Lower lobe of right lung (tissue), 2 donors: ENCODE measurements at regions not wholly inside any gene's neighbourhood (a gene's known extent, or its start where the extent isn't known, plus 50 kb on each side); places are given as distances from the start of the nearest gene placed in this dataset.
"Not testable (repeated sequence)": the region's sequence is repeated elsewhere in the genome, so short reads cannot be mapped to it uniquely, and the experiment has no call there.

ENCODE experiments used
- ATAC-seq, 2 donors: fragments of 200-7000 bp; cut with Tn5 transposase; one replicate each; pipeline ENCODE4 v1.9.1; 2020 to 2022; ENCODE audit warnings: mild to moderate bottlenecking in 2 of 2, moderate library complexity in 2 of 2
- DNase-seq: peaks from one replicate; pipeline ENCODE4 v3.0.0-alpha.2; 2020
- H3K27ac ChIP-seq: fragments of 200-600 bp; one replicate; pipeline ENCODE4 v1.8.0; 2022
- H3K27me3 ChIP-seq: fragments of 200-600 bp; one replicate; pipeline ENCODE4 v1.8.0; 2022; ENCODE audit warnings: low read depth
- H3K36me3 ChIP-seq: fragments of 200-600 bp; one replicate; pipeline ENCODE4 v1.8.0; 2022; ENCODE audit warnings: mild to moderate bottlenecking
- H3K4me1 ChIP-seq: fragments of 200-600 bp; one replicate; pipeline ENCODE4 v1.8.0; 2022
- H3K4me3 ChIP-seq: fragments of 200-600 bp; one replicate; pipeline ENCODE4 v1.8.0; 2022; ENCODE audit warnings: mild to moderate bottlenecking
- H3K9me3 ChIP-seq: fragments of 200-600 bp; one replicate; pipeline ENCODE4 v1.8.0; 2022
- CTCF ChIP-seq: fragments of 200-600 bp; IDR thresholded peaks from one replicate; pipeline ENCODE4 v1.8.0; 2022; ENCODE audit warnings: antibody characterized with exemption, mild to moderate bottlenecking
- intact Hi-C: fragments of 100-400 bp; cut with DNase I; formaldehyde crosslinking; loops from one replicate; pipeline ENCODE4 v1.11.0; 2022
- donor health status: DM: no; HTN: yes; CAD: no; lungs with severe emphysema.

DNA sequence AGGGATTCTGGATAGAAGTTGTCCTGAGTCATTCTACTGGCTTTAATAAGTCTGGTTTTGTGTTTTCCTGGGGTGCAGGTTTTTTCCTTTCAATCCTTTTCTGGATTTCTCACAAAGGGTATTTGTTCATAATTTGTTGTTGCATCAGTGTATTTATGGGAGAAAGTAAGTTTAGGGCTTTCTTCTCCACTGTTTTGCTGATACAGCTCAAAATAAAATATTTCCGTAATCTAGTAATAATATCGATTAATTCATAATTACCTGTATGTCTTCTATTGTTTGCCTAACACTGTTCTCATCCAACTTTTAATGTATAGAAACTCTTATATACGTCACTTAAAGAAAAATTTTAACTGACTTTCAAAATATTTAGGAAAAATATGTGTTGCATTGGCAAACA lies 728.2 kb downstream of the LUZP2 start:
- TF ChIP-seq CTCF: no peak
- Histone ChIP-seq H3K27me3 (no peaks in the 10 kb centered on the region), H3K36me3 (no peaks in the 10 kb centered on the region), H3K4me1 (no peaks in the 10 kb centered on the region), H3K4me3 (no peak overlapping the region), H3K9me3 (no peaks in the 10 kb centered on the region), H3K27ac (no peak overlapping the region)
- ATAC-seq: no peak
- intact Hi-C loops: no loop called here
- no peak for DNase-seq

DNA sequence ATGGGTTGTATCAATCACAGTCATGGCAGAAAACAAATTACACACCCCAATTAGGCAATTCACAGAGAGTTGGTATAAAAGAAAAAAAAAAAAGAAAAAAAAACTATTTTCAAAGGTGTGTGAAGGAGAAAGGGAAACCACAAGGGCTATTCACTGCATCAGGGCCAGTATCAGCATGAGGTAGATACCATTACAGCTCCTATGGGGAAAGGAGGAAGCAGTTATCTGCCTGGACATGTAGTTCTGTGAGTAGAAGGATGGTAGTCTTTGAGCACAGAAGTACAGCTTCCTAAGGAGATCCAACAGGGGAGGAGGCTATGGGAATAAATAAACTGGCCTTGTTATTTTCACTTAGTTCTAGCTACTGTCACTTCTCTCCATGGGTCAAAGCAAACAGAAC lies 746.1 kb downstream of the LUZP2 start:
- Histone ChIP-seq H3K4me1 (no peaks in the 10 kb centered on the region), H3K27me3 (no peaks in the 10 kb centered on the region)
- intact Hi-C loops: no loop called here

GRCh38 chr11:25244126-25244525 lies 747.3 kb downstream of the LUZP2 start:
- DNase-seq: no peak
- no peak for TF ChIP-seq CTCF
- ATAC-seq: no peak
- Histone ChIP-seq H3K36me3 (no peaks in the 10 kb centered on the region), H3K27me3 (no peaks in the 10 kb centered on the region), H3K4me3 (no peak overlapping the region), H3K4me1 (no peaks in the 10 kb centered on the region), H3K9me3 (no peaks in the 10 kb centered on the region), H3K27ac (no peak overlapping the region)
- intact Hi-C loops: no loop called here

More for the DNA sequence above, 746.1 kb downstream of the LUZP2 start:
- DNase-seq (no peak), ATAC-seq (no peak)
- Histone ChIP-seq H3K27ac (no peak overlapping the region), H3K36me3 (no peaks in the 10 kb centered on the region), H3K9me3 (no peaks in the 10 kb centered on the region), H3K4me3 (no peak overlapping the region)
- no peak for TF ChIP-seq CTCF

GRCh38 chr11:25247336-25247735 lies 750.5 kb downstream of the LUZP2 start:
- Histone ChIP-seq H3K36me3 (no peaks in the 10 kb centered on the region), H3K4me1 (no peaks in the 10 kb centered on the region), H3K9me3 (no peaks in the 10 kb centered on the region), H3K4me3 (no peak overlapping the region), H3K27ac (no peak overlapping the region), H3K27me3 (no peaks in the 10 kb centered on the region)
- DNase-seq: no peak
- ATAC-seq: no peak
- TF ChIP-seq CTCF: no peak
- intact Hi-C loops: no loop called here

DNA sequence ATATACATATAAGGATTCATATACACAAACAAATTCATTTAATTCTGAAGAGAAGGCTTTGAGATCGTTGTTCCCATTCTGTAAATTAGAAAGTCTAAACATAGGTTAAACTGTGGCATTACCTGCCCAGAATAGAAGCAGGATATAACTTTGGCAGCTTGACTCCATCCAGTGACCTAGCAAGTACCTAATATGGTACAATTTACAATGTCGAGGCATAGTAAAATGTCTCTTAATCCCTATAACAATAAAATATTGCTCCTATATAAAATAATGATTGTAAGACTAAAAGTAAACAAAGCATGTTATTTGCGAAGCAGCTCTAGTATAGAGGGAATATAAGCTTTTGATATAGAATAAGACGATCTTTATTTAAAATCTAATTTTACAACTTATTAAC lies 756.0 kb downstream of the LUZP2 start:
- ATAC-seq (no peak), DNase-seq (no peak)
- Histone ChIP-seq H3K4me1 (no peaks in the 10 kb centered on the region), H3K27ac (no peak overlapping the region), H3K27me3 (no peaks in the 10 kb centered on the region), H3K4me3 (no peak overlapping the region), H3K36me3 (no peaks in the 10 kb centered on the region), H3K9me3 (no peaks in the 10 kb centered on the region)
- intact Hi-C loops: no loop called here
- TF ChIP-seq CTCF: no peak

GRCh38 chr11:25263861-25264260 lies 767.0 kb downstream of the LUZP2 start:
- H3K27ac ChIP-seq, intact Hi-C loops, H3K36me3 ChIP-seq, DNase-seq, H3K4me1 ChIP-seq, ATAC-seq, H3K9me3 ChIP-seq, H3K4me3 ChIP-seq, H3K27me3 ChIP-seq: not testable (repeated sequence)
